PC-3 (cell line): ENCODE measurements at regions not wholly inside any gene's neighbourhood (a gene's known extent, or its start where the extent isn't known, plus 50 kb on each side); places are given as distances from the start of the nearest gene placed in this dataset.

Experiments
- ATAC-seq: fragments of 200-7000 bp; cut with Tn5 transposase; 2 replicates; pipeline ENCODE4 v1.9.1; 2020; ENCODE audit warnings: mild to moderate bottlenecking, moderate library complexity
- BruUV-seq: library from RNA; stranded (reverse); fragments of 400-500 nt; replicated peaks from 2 replicates; lab custom pipeline; 2021; lab: Mats Ljungman, UMichigan
- CTCF ChIA-PET: fragments of 300-600 bp; sonication (Branson Sonifier 250); formaldehyde crosslinking; loops from one replicate; lab custom pipeline; 2022; ENCODE audit warnings: antibody characterized with exemption; lab: Charles Lee
- POLR2A ChIA-PET: fragments of 300-600 bp; sonication (Branson Sonifier 250); formaldehyde crosslinking; loops from one replicate; lab custom pipeline; 2022; ENCODE audit warnings: antibody characterized with exemption; ENCODE audit not compliant: unreplicated experiment; lab: Charles Lee
- DNase-seq: peaks from one replicate; pipeline ENCODE4 v3.0.0-alpha.2; 2015
- H2AFZ ChIP-seq: fragments of 300-600 bp; sonication (generic); 2 replicates; pipeline ENCODE4 v1.6.0; 2016; ENCODE audit warnings: antibody characterized with exemption, low read length
- H3F3A ChIP-seq: fragments of 300-600 bp; sonication (generic); one replicate; pipeline ENCODE4 v1.6.0; 2017; ENCODE audit warnings: antibody characterized with exemption, low read length, control low read depth, mild to moderate bottlenecking; ENCODE audit not compliant: unreplicated experiment
- H3K27ac ChIP-seq: fragments of 300-600 bp; sonication (generic); 2 replicates; pipeline ENCODE4 v1.5.1; 2016; ENCODE audit warnings: mild to moderate bottlenecking, low read length
- H3K27me3 ChIP-seq: fragments of 300-600 bp; sonication (generic); 2 replicates; pipeline ENCODE4 v1.6.1; 2016; ENCODE audit warnings: low read length, mixed read lengths
- H3K36me3 ChIP-seq: fragments of 300-600 bp; sonication (generic); 2 replicates; pipeline ENCODE4 v1.6.1; 2016; ENCODE audit warnings: low read depth, mixed run types, low read length, mixed read lengths
- H3K4me1 ChIP-seq: fragments of 300-600 bp; sonication (generic); 2 replicates; pipeline ENCODE4 v1.5.1; 2016; ENCODE audit warnings: low read length; ENCODE audit not compliant: insufficient read depth
- H3K4me2 ChIP-seq: fragments of 300-600 bp; sonication (generic); 2 replicates; pipeline ENCODE4 v1.6.0; 2016; ENCODE audit warnings: low read length
- H3K4me3 ChIP-seq: fragments of 300-600 bp; sonication (generic); 2 replicates; pipeline ENCODE4 v1.5.1; 2016; ENCODE audit warnings: mild to moderate bottlenecking, low read length, mixed read lengths
- H3K79me2 ChIP-seq: fragments of 300-600 bp; sonication (generic); 2 replicates; pipeline ENCODE4 v1.6.1; 2017; ENCODE audit warnings: low read length, mixed read lengths
- H3K9ac ChIP-seq: fragments of 300-600 bp; sonication (generic); 2 replicates; pipeline ENCODE4 v1.6.0; 2016; ENCODE audit warnings: mild to moderate bottlenecking, low read length
- H3K9me2 ChIP-seq: fragments of 300-600 bp; sonication (generic); replicated peaks from 2 replicates; pipeline ENCODE4 v1.6.1; 2016; ENCODE audit warnings: mixed run types, low read length, mixed read lengths
- H3K9me3 ChIP-seq: fragments of 300-600 bp; sonication (generic); 2 replicates; pipeline ENCODE4 v1.6.1; 2016; ENCODE audit warnings: low read length, mixed read lengths
- H4K20me1 ChIP-seq: fragments of 300-600 bp; sonication (generic); 2 replicates; pipeline ENCODE4 v1.6.1; 2016; ENCODE audit warnings: low read length, mixed read lengths
- CTCF ChIP-seq: fragments of 300-600 bp; sonication (generic); conservative IDR thresholded peaks from 2 replicates; pipeline ENCODE4 v1.5.1; 2017; ENCODE audit warnings: antibody characterized with exemption, low read depth, mild to moderate bottlenecking, low read length
- EZH2 ChIP-seq: fragments of 300-600 bp; sonication (generic); IDR thresholded peaks from one replicate; pipeline ENCODE4 v1.6.1; 2017; ENCODE audit warnings: antibody characterized with exemption, mild to moderate bottlenecking, low read length; ENCODE audit not compliant: unreplicated experiment
- EZH2phosphoT487 ChIP-seq: fragments of 300-600 bp; sonication (generic); IDR thresholded peaks from 2 replicates; pipeline ENCODE4 v1.6.1; 2018; ENCODE audit warnings: mild to moderate bottlenecking, antibody characterized with exemption, low read length, borderline replicate concordance
- intact Hi-C: fragments of 100-400 bp; cut with micrococcal nuclease; formaldehyde crosslinking; loops from 2 replicates; pipeline ENCODE4 v1.9.0; 2023

DNA sequence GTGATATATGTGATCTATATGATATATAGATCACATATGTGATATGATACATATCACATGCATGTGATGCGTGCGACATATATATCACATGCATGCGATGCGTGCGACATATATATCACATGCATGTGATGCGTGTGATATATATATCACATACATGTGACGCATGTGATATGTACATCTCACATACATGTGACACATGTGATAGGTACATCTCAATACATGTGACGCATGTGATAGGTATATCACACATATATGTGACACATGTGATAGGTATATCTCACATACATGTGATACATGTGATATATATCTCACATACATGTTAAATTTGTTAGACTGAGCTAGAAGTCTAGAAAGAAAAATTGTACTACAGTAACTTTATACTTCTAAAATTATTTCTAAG is 1095.9 kb downstream of the EFNA5 start:
- ChIA-PET POLR2A (no interaction called here), CTCF (no interaction called here)
- BruUV-seq = no TSS peak
- Histone ChIP-seq H3K27ac (no peak overlapping the region), H3K4me1 (no peaks in the 10 kb centered on the region), H3K79me2 (no peaks in the 10 kb centered on the region), H3K27me3 (no peaks in the 10 kb centered on the region), H3K9me3 (no peaks in the 10 kb centered on the region), H3K9me2 (no peaks in the 10 kb centered on the region), H3K4me2 (no peak overlapping the region), H3F3A (no peaks in the 10 kb centered on the region), H3K9ac (no peak overlapping the region), H3K4me3 (no peak overlapping the region), H4K20me1 (no peaks in the 10 kb centered on the region), H3K36me3 (no peaks in the 10 kb centered on the region), H2AFZ (no peak overlapping the region)
- intact Hi-C loops = no loop called here
- DNase-seq (no peak), ATAC-seq (no peak)
- no peak for TF ChIP-seq EZH2phosphoT487
- TF ChIP-seq EZH2 = no peak
- TF ChIP-seq CTCF = no peak

DNA sequence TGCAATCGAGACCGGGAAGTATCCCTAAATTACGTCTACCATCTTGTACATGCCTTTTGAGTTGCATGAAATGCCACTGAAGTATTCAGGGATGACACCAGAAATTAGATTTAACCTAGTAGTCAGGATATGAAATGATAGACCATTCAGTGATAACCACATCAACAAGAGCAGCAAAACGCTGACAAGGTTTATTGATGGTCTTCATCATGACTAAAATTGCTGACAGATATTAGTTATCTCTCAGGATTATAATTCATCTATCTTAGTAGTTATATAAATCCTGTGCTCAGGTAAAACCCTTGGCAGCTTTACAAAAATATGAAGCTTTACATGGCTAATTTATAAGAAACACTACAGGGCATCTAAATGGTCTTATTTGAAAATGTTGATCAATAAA is 1104.7 kb downstream of the EFNA5 start:
- no peak for DNase-seq
- H3K9me2 ChIP-seq = no peaks in the 10 kb centered on the region
- no peak overlapping the region for H2AFZ ChIP-seq
- H3K4me1 ChIP-seq = no peaks in the 10 kb centered on the region
- H3K4me2 ChIP-seq = no peak overlapping the region
- no peaks in the 10 kb centered on the region for H3K9me3 ChIP-seq
- no peak overlapping the region for H3K27ac ChIP-seq
- POLR2A ChIA-PET = no interaction called here
- intact Hi-C loops = no loop called here
- H3K9ac ChIP-seq = no peak overlapping the region
- no TSS peak for BruUV-seq
- TF ChIP-seq CTCF = no peak
- TF ChIP-seq EZH2phosphoT487 = no peak
- no peak for TF ChIP-seq EZH2
- no peak for ATAC-seq
- H3F3A ChIP-seq = no peaks in the 10 kb centered on the region
- H4K20me1 ChIP-seq = no peaks in the 10 kb centered on the region
- H3K79me2 ChIP-seq = no peaks in the 10 kb centered on the region
- CTCF ChIA-PET = no interaction called here
- H3K36me3 ChIP-seq = no peaks in the 10 kb centered on the region
- no peaks in the 10 kb centered on the region for H3K27me3 ChIP-seq
- no peak overlapping the region for H3K4me3 ChIP-seq

DNA sequence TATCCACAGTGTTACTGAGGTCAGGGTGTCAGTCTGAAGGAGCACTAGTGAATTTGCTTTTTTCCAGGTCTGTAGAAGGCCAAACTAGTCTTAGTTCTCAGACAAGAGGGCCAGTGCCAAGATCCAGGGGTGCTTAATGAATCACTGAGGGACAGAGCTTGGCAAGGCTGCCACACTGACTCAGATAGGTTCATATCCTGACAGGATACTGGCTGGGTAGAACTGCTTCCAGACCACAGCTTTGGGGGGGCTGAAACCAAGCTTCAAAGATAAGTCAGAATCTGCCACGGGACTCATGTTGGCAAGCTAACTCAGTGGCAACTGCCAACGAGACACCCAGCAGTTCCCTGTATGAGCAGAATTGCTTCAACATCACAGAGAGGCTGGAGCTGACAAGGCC is 1125.4 kb downstream of the EFNA5 start:
- ChIA-PET POLR2A (interaction anchor here (0.6 kb wide), 1 partner anchor 26 kb away, joined by 47 read pairs; no protein-coding TSS in a partner anchor), CTCF (no interaction called here)
- DNase-seq (peak; percentile 80), ATAC-seq (peak; percentile 97)
- Histone ChIP-seq H3K79me2 (no peaks in the 10 kb centered on the region), H3K9ac (peak overlapping the region; percentile 34; the same call in 1 of the 2 replicates), H3K9me3 (peaks cover 21% of the 10 kb centered on the region), H3K4me3 (no peak overlapping the region), H3K4me2 (0 out of 2 replicates have a peak overlapping the region, but pooled peaks have one; percentile 11), H3K9me2 (no peaks in the 10 kb centered on the region), H4K20me1 (no peaks in the 10 kb centered on the region), H2AFZ (no peak overlapping the region), H3K27me3 (no peaks in the 10 kb centered on the region), H3F3A (no peaks in the 10 kb centered on the region), H3K4me1 (peaks cover 13% of the 10 kb centered on the region), H3K36me3 (peaks cover 8% of the 10 kb centered on the region; the same call in 1 of the 2 replicates), H3K27ac (peak overlapping the region; percentile 69)
- BruUV-seq = no TSS peak
- intact Hi-C loops = no loop called here
- TF ChIP-seq EZH2phosphoT487 (no peak), EZH2 (no peak), CTCF (no peak)
